ENCODE measurements at regions not wholly inside any gene's neighbourhood (a gene's known extent, or its start where the extent isn't known, plus 50 kb on each side); places are given as distances from the start of the nearest gene placed in this dataset.

DNA sequence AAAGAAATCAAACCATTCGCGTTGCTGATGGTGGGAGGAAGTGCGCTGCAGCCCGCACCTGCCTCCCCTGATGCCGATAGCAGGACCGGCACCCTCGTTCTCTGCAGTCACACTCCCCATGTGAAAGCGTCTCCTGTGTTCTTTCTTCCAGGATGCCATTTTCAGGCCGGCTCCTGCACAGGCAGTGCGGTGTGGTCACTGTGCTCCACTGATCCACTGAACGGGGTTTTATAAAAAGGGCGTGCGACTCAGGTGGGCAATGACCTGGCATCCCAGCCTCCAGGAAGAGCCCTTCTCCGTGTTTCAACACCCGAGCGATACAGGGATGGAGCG is 88.3 kb upstream of the SNTG2 start:
- Histone ChIP-seq H3K9me3 (ENCODE audit: control insufficient read depth, insufficient read depth, low read depth, low read length) (no peaks in the 10 kb centered on the region), H3K27me3 (ENCODE audit: control insufficient read depth, insufficient read depth, low read length) (no peaks in the 10 kb centered on the region), H3K27ac (ENCODE audit: low read length) (no peak overlapping the region), H3K36me3 (ENCODE audit: control insufficient read depth, insufficient read depth, low read length) (no peaks in the 10 kb centered on the region), H3K4me3 (ENCODE audit: low read depth in 2 of 2, low read length in 2 of 2) (no peak overlapping the region), H3K4me1 (ENCODE audit: control insufficient read depth, insufficient read depth, low read length) (no peaks in the 10 kb centered on the region)
- ATAC-seq: 0 out of 2 replicates have a peak, but pooled peaks have one; percentile 12
- BruUV-seq (replicated peaks): no TSS peak
- intact Hi-C loops (cut with micrococcal nuclease; ENCODE audit: unreplicated experiment) (no loop called here), in situ Hi-C loops (cut with HindIII; ENCODE audit: low pct_unique_long_range_greater_than_20kb, low sequenced_read_pairs) (no loop called here)
- POLR2A ChIA-PET: no interaction called here
- TF ChIP-seq SIN3A (IDR thresholded peaks at IDR 0.05; ENCODE audit: borderline replicate concordance, insufficient read depth, low read depth, low read length): no peak
- TF ChIP-seq, protein P1, sequence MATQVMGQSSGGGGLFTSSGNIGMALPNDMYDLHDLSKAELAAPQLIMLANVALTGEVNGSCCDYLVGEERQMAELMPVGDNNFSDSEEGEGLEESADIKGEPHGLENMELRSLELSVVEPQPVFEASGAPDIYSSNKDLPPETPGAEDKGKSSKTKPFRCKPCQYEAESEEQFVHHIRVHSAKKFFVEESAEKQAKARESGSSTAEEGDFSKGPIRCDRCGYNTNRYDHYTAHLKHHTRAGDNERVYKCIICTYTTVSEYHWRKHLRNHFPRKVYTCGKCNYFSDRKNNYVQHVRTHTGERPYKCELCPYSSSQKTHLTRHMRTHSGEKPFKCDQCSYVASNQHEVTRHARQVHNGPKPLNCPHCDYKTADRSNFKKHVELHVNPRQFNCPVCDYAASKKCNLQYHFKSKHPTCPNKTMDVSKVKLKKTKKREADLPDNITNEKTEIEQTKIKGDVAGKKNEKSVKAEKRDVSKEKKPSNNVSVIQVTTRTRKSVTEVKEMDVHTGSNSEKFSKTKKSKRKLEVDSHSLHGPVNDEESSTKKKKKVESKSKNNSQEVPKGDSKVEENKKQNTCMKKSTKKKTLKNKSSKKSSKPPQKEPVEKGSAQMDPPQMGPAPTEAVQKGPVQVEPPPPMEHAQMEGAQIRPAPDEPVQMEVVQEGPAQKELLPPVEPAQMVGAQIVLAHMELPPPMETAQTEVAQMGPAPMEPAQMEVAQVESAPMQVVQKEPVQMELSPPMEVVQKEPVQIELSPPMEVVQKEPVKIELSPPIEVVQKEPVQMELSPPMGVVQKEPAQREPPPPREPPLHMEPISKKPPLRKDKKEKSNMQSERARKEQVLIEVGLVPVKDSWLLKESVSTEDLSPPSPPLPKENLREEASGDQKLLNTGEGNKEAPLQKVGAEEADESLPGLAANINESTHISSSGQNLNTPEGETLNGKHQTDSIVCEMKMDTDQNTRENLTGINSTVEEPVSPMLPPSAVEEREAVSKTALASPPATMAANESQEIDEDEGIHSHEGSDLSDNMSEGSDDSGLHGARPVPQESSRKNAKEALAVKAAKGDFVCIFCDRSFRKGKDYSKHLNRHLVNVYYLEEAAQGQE (IDR thresholded peaks at IDR 0.05; ENCODE audit: insufficient read depth in 1 of 2, low read depth in 2 of 2, low read length in 1 of 2): no peak
- TF ChIP-seq TCF7L2 (IDR thresholded peaks at IDR 0.05; ENCODE audit: low read depth, low read length): no peak
- TF ChIP-seq, protein P2, sequence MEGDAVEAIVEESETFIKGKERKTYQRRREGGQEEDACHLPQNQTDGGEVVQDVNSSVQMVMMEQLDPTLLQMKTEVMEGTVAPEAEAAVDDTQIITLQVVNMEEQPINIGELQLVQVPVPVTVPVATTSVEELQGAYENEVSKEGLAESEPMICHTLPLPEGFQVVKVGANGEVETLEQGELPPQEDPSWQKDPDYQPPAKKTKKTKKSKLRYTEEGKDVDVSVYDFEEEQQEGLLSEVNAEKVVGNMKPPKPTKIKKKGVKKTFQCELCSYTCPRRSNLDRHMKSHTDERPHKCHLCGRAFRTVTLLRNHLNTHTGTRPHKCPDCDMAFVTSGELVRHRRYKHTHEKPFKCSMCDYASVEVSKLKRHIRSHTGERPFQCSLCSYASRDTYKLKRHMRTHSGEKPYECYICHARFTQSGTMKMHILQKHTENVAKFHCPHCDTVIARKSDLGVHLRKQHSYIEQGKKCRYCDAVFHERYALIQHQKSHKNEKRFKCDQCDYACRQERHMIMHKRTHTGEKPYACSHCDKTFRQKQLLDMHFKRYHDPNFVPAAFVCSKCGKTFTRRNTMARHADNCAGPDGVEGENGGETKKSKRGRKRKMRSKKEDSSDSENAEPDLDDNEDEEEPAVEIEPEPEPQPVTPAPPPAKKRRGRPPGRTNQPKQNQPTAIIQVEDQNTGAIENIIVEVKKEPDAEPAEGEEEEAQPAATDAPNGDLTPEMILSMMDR (IDR thresholded peaks at IDR 0.05): no peak
- TF ChIP-seq POLR2AphosphoS5 (IDR thresholded peaks at IDR 0.05; ENCODE audit: low read depth, low read length): no peak
- no peak for DNase-seq (ENCODE audit: low read depth, low spot score)
- CTCF ChIA-PET: no interaction called here

DNA sequence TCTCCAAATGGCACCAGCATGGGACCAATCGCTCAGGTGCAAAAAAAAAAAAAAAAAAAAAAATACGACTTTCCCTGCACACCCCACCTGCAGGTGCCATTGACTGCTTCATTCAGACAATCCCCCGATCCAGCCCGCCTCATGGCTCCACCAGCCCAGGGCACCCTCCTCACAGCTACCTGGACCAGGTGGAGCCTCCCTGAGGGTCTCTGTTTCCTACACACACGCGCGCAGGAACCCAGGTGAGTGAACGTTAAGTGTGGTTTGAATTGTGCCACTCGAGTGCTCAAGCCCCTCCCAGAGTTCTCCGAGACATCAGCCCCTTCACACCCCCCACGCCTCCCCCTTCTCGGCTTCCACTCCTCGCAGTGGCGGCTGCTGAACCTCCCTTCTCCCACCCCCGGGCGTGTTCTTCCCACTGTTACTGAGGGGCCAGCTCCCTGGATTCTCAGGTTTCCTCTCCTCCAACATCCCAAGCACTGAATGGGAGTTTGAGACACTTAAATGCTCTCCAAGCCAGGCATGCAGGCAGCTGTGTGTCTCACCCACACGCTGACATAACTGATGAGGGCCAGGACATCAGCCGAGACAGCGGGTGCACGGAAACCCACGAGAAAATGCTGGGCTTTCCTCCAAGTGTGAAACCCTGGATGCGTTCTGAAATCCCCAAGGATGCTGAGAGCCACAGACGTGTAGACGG is 88.8 kb upstream of the SNTG2 start:
- in situ Hi-C loops (cut with HindIII; ENCODE audit: low pct_unique_long_range_greater_than_20kb, low sequenced_read_pairs) (no loop called here), intact Hi-C loops (cut with micrococcal nuclease; ENCODE audit: unreplicated experiment) (no loop called here)
- DNase-seq (ENCODE audit: low read depth, low spot score): no peak
- TF ChIP-seq, protein P2 (IDR thresholded peaks at IDR 0.05): no peak
- TF ChIP-seq, protein P1 (IDR thresholded peaks at IDR 0.05; ENCODE audit: insufficient read depth in 1 of 2, low read depth in 2 of 2, low read length in 1 of 2): no peak
- no peak for TF ChIP-seq SIN3A (IDR thresholded peaks at IDR 0.05; ENCODE audit: borderline replicate concordance, insufficient read depth, low read depth, low read length)
- no peak for TF ChIP-seq POLR2AphosphoS5 (IDR thresholded peaks at IDR 0.05; ENCODE audit: low read depth, low read length)
- no peak for TF ChIP-seq TCF7L2 (IDR thresholded peaks at IDR 0.05; ENCODE audit: low read depth, low read length)
- Histone ChIP-seq H3K4me3 (ENCODE audit: low read depth in 2 of 2, low read length in 2 of 2) (no peak overlapping the region), H3K27ac (ENCODE audit: low read length) (no peak overlapping the region), H3K4me1 (ENCODE audit: control insufficient read depth, insufficient read depth, low read length) (no peaks in the 10 kb centered on the region), H3K9me3 (ENCODE audit: control insufficient read depth, insufficient read depth, low read depth, low read length) (no peaks in the 10 kb centered on the region), H3K36me3 (ENCODE audit: control insufficient read depth, insufficient read depth, low read length) (no peaks in the 10 kb centered on the region), H3K27me3 (ENCODE audit: control insufficient read depth, insufficient read depth, low read length) (no peaks in the 10 kb centered on the region)
- BruUV-seq (replicated peaks): no TSS peak
- POLR2A ChIA-PET: no interaction called here
- CTCF ChIA-PET: no interaction called here
- no peak for ATAC-seq
